Neural cell (in vitro differentiated cells): ENCODE measurements at regions not wholly inside any gene's neighbourhood (a gene's known extent, or its start where the extent isn't known, plus 50 kb on each side); places are given as distances from the start of the nearest gene placed in this dataset.

ENCODE experiments used
- H2AFZ ChIP-seq: fragments of 200-600, 300-800 bp; sonication (generic), shearing (Covaris generic); 2 replicates; pipeline ENCODE4 v1.6.0; 2014; ENCODE audit warnings: low read depth, mild to moderate bottlenecking, antibody characterized with exemption, low read length, moderate library complexity
- H3F3A ChIP-seq: fragments of 200-600 bp; shearing (Covaris generic); 2 replicates; pipeline ENCODE4 v1.6.1; 2016; ENCODE audit warnings: mild to moderate bottlenecking, moderate library complexity, mixed read lengths, antibody characterized with exemption, low read length; ENCODE audit not compliant: insufficient read depth, poor library complexity, severe bottlenecking
- H3K27ac ChIP-seq: fragments of 200-600, 300-800 bp; sonication (generic), shearing (Covaris generic); 2 replicates; pipeline ENCODE4 v1.5.1; 2014; ENCODE audit warnings: mild to moderate bottlenecking, low read length, moderate library complexity
- H3K27me3 ChIP-seq: fragments of 300-800, 200-600 bp; sonication (generic), shearing (Covaris generic); 2 replicates; pipeline ENCODE4 v1.6.0; 2014; ENCODE audit warnings: mild to moderate bottlenecking, low read depth, low read length, moderate library complexity; ENCODE audit not compliant: insufficient read depth
- H3K36me3 ChIP-seq: fragments of 300-800, 200-600 bp; sonication (generic), shearing (Covaris generic); 2 replicates; pipeline ENCODE4 v1.5.1; 2014; ENCODE audit warnings: mild to moderate bottlenecking, antibody characterized with exemption, low read length, moderate library complexity; ENCODE audit not compliant: insufficient read depth
- H3K4me2 ChIP-seq: fragments of 300-800, 200-600 bp; sonication (generic), shearing (Covaris generic); 2 replicates; pipeline ENCODE4 v1.6.0; 2014; ENCODE audit warnings: mild to moderate bottlenecking, low read length
- H3K4me3 ChIP-seq: fragments of 300-800, 200-600 bp; sonication (generic), shearing (Covaris generic); 2 replicates; pipeline ENCODE4 v1.5.1; 2014; ENCODE audit warnings: mild to moderate bottlenecking, low read length, moderate library complexity
- H3K79me2 ChIP-seq: fragments of 200-600 bp; shearing (Covaris generic); replicated peaks from 2 replicates; pipeline ENCODE4 v1.6.0; 2014; ENCODE audit warnings: mild to moderate bottlenecking, low read length, moderate library complexity; ENCODE audit not compliant: insufficient read depth
- H3K9ac ChIP-seq: fragments of 300-800, 200-600 bp; sonication (generic), shearing (Covaris generic); 2 replicates; pipeline ENCODE4 v1.6.1; 2016; ENCODE audit warnings: mild to moderate bottlenecking, low read length, mixed read lengths
- H3K9me2 ChIP-seq: fragments of 200-600 bp; shearing (Covaris generic); 2 replicates; pipeline ENCODE4 v1.6.1; 2016; ENCODE audit warnings: mild to moderate bottlenecking, low read length, mixed read lengths; ENCODE audit not compliant: insufficient read depth
- H3K9me3 ChIP-seq: fragments of 200-600, 300-800 bp; sonication (generic), shearing (Covaris generic); 2 replicates; pipeline ENCODE4 v1.6.1; 2016; ENCODE audit warnings: mild to moderate bottlenecking, mixed run types, low read length, moderate library complexity, mixed read lengths
- H4K20me1 ChIP-seq: fragments of 200-600 bp; shearing (Covaris generic); 2 replicates; pipeline ENCODE4 v1.6.1; 2016; ENCODE audit warnings: mild to moderate bottlenecking, mixed run types; ENCODE audit not compliant: insufficient read depth
- CTCF ChIP-seq: fragments of 450-650 bp; IDR thresholded peaks from 2 replicates; pipeline ENCODE4 v1.5.1; 2014; ENCODE audit warnings: antibody characterized with exemption, mild to moderate bottlenecking, moderate library complexity; ENCODE audit not compliant: poor library complexity, severe bottlenecking
- EP300 ChIP-seq: fragments of 450-650 bp; conservative IDR thresholded peaks from 2 replicates; pipeline ENCODE4 v1.6.1; 2014; ENCODE audit warnings: antibody characterized with exemption, mild to moderate bottlenecking, moderate library complexity; ENCODE audit not compliant: poor library complexity, severe bottlenecking
- EZH2 ChIP-seq: fragments of 200-600, 300-800 bp; shearing (Covaris generic), sonication (generic); IDR thresholded peaks from 2 replicates; pipeline ENCODE4 v1.6.1; 2014; ENCODE audit warnings: antibody characterized with exemption, low read length, borderline replicate concordance, mild to moderate bottlenecking; ENCODE audit not compliant: insufficient read depth, poor library complexity, severe bottlenecking
- MXI1 ChIP-seq: fragments of 450-650 bp; conservative IDR thresholded peaks from 2 replicates; pipeline ENCODE4 v1.6.1; 2014; ENCODE audit warnings: antibody characterized with exemption, mild to moderate bottlenecking; ENCODE audit not compliant: poor library complexity, severe bottlenecking
- POLR2AphosphoS5 ChIP-seq: IDR thresholded peaks from 2 replicates; pipeline ENCODE4 v1.6.1; 2012
- RAD21 ChIP-seq: fragments of 450-650 bp; conservative IDR thresholded peaks from 2 replicates; pipeline ENCODE4 v1.6.1; 2014; ENCODE audit warnings: antibody characterized with exemption, mild to moderate bottlenecking, moderate library complexity
- SMC3 ChIP-seq: fragments of 450-650 bp; conservative IDR thresholded peaks from 2 replicates; pipeline ENCODE4 v1.6.1; 2014; ENCODE audit warnings: antibody characterized with exemption, mild to moderate bottlenecking, moderate library complexity; ENCODE audit not compliant: poor library complexity
- TAF1 ChIP-seq: IDR thresholded peaks from 2 replicates; pipeline ENCODE4 v1.6.1; 2012; ENCODE audit warnings: low read depth
- TF ChIP-seq, protein P1 (sequence below): IDR thresholded peaks from 2 replicates; pipeline ENCODE4 v1.6.1; 2012; ENCODE audit warnings: borderline replicate concordance

DNA sequence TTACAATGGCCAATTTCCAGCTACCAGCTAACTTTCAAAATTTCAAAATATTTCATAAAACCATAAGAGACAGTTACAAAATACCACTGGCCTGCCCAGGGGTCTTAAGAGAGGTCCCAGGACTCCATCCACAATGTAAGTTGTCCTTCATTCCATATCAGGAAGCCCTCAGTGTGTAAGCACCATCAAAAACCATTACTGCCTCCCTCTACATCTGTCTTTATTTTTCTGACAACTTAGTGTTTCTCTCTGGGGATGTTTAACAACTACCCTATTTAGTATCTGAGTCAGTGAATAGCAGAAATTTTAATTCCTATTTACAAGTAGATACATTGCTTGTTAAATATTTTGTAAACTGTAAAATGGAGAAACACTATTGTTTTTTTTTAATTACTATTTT, 339.3 kb upstream of the ADAMTS5 start:
- H2AFZ ChIP-seq: no peak overlapping the region
- H3K27ac ChIP-seq: no peak overlapping the region
- no peaks in the 10 kb centered on the region for H3K27me3 ChIP-seq
- no peaks in the 10 kb centered on the region for H3K9me3 ChIP-seq
- H3K36me3 ChIP-seq: no peaks in the 10 kb centered on the region
- H3F3A ChIP-seq: no peaks in the 10 kb centered on the region
- no peak for TF ChIP-seq RAD21
- TF ChIP-seq POLR2AphosphoS5: no peak
- TF ChIP-seq, protein P1, sequence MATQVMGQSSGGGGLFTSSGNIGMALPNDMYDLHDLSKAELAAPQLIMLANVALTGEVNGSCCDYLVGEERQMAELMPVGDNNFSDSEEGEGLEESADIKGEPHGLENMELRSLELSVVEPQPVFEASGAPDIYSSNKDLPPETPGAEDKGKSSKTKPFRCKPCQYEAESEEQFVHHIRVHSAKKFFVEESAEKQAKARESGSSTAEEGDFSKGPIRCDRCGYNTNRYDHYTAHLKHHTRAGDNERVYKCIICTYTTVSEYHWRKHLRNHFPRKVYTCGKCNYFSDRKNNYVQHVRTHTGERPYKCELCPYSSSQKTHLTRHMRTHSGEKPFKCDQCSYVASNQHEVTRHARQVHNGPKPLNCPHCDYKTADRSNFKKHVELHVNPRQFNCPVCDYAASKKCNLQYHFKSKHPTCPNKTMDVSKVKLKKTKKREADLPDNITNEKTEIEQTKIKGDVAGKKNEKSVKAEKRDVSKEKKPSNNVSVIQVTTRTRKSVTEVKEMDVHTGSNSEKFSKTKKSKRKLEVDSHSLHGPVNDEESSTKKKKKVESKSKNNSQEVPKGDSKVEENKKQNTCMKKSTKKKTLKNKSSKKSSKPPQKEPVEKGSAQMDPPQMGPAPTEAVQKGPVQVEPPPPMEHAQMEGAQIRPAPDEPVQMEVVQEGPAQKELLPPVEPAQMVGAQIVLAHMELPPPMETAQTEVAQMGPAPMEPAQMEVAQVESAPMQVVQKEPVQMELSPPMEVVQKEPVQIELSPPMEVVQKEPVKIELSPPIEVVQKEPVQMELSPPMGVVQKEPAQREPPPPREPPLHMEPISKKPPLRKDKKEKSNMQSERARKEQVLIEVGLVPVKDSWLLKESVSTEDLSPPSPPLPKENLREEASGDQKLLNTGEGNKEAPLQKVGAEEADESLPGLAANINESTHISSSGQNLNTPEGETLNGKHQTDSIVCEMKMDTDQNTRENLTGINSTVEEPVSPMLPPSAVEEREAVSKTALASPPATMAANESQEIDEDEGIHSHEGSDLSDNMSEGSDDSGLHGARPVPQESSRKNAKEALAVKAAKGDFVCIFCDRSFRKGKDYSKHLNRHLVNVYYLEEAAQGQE: no peak
- no peak for TF ChIP-seq EP300
- no peak for TF ChIP-seq MXI1
- no peak for TF ChIP-seq EZH2
- no peak for TF ChIP-seq TAF1
- no peak for TF ChIP-seq CTCF
- no peak for TF ChIP-seq SMC3
- no peaks in the 10 kb centered on the region for H3K79me2 ChIP-seq
- H3K9me2 ChIP-seq: no peaks in the 10 kb centered on the region
- H3K4me3 ChIP-seq: no peak overlapping the region
- H4K20me1 ChIP-seq: no peaks in the 10 kb centered on the region
- H3K9ac ChIP-seq: no peak overlapping the region
- peak overlapping the region; percentile 17 for H3K4me2 ChIP-seq

DNA sequence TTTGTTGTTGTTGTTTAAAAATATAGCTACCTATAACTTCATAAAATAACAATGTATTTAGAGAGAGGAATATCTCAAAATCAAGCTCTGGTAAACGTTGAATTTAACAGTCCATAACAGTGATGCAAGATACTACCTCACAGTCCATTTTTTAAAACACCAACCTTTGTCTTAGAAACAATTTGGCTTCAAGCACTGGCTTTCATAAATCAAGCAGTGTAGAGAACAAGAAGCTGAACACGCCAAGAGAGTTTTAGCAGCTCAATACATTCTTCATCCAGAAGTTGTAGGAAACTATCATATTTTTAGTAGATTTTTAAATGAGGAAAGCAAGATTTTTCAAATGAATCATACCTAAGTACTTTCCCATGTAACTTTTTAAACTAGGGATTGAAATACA, 334.3 kb upstream of the ADAMTS5 start:
- Histone ChIP-seq H4K20me1 (no peaks in the 10 kb centered on the region), H2AFZ (no peak overlapping the region), H3K4me3 (no peak overlapping the region), H3K79me2 (no peaks in the 10 kb centered on the region), H3F3A (no peaks in the 10 kb centered on the region), H3K9me3 (no peaks in the 10 kb centered on the region), H3K36me3 (no peaks in the 10 kb centered on the region), H3K9ac (no peak overlapping the region), H3K27ac (no peak overlapping the region), H3K27me3 (no peaks in the 10 kb centered on the region), H3K9me2 (no peaks in the 10 kb centered on the region), H3K4me2 (no peak overlapping the region)
- TF ChIP-seq POLR2AphosphoS5: no peak
- no peak for TF ChIP-seq MXI1
- no peak for TF ChIP-seq CTCF
- TF ChIP-seq, protein P1: no peak
- no peak for TF ChIP-seq RAD21
- TF ChIP-seq EP300: no peak
- no peak for TF ChIP-seq SMC3
- no peak for TF ChIP-seq EZH2
- TF ChIP-seq TAF1: no peak
